H9 (cell line): ENCODE measurements at regions not wholly inside any gene's neighbourhood (a gene's known extent, or its start where the extent isn't known, plus 50 kb on each side); places are given as distances from the start of the nearest gene placed in this dataset.

Experiments used
- DNase-seq: peaks from one replicate; pipeline ENCODE4 v3.0.0-alpha.2; 2017
- H2AFZ ChIP-seq: one replicate; pipeline ENCODE4 v1.6.1; 2013; ENCODE audit warnings: mild to moderate bottlenecking, low read length, control low read depth, moderate library complexity
- H2AK5ac ChIP-seq: 2 replicates; pipeline ENCODE4 v1.6.1; 2013; ENCODE audit warnings: low read length, control low read depth, mixed read lengths; ENCODE audit not compliant: insufficient read length
- H2BK120ac ChIP-seq: one replicate; pipeline ENCODE4 v1.6.1; 2013; ENCODE audit warnings: low read depth, mild to moderate bottlenecking, low read length, control low read depth, inconsistent platforms; ENCODE audit not compliant: poor library complexity, severe bottlenecking
- H2BK12ac ChIP-seq: 2 replicates; pipeline ENCODE4 v1.6.1; 2013; ENCODE audit warnings: low read length, control low read depth, mixed read lengths, low read depth; ENCODE audit not compliant: insufficient read length
- H2BK15ac ChIP-seq: 2 replicates; pipeline ENCODE4 v1.6.1; 2013; ENCODE audit warnings: low read depth, low read length, control low read depth
- H2BK20ac ChIP-seq: one replicate; pipeline ENCODE4 v1.6.1; 2013; ENCODE audit warnings: low read depth, mild to moderate bottlenecking, low read length, control low read depth, inconsistent platforms; ENCODE audit not compliant: poor library complexity, severe bottlenecking
- H2BK5ac ChIP-seq: 2 replicates; pipeline ENCODE4 v1.6.1; 2013; ENCODE audit warnings: low read length, control low read depth, mixed read lengths; ENCODE audit not compliant: insufficient read length
- H3K14ac ChIP-seq: 2 replicates; pipeline ENCODE4 v1.6.1; 2013; ENCODE audit warnings: low read length, control low read depth; ENCODE audit not compliant: insufficient read depth
- H3K18ac ChIP-seq: 2 replicates; pipeline ENCODE4 v1.6.1; 2013; ENCODE audit warnings: low read depth, mild to moderate bottlenecking, mixed read lengths, low read length, control low read depth; ENCODE audit not compliant: insufficient read length
- H3K23ac ChIP-seq: 2 replicates; pipeline ENCODE4 v1.6.1; 2013; ENCODE audit warnings: low read length, control low read depth, mixed read lengths, low read depth; ENCODE audit not compliant: insufficient read length
- H3K23me2 ChIP-seq: 2 replicates; pipeline ENCODE4 v1.6.1; 2013; ENCODE audit warnings: low read depth, mild to moderate bottlenecking, mixed read lengths, low read length, control low read depth; ENCODE audit not compliant: insufficient read length, poor library complexity, severe bottlenecking
- H3K27ac ChIP-seq: 2 replicates; pipeline ENCODE4 v1.5.1; 2013; ENCODE audit warnings: low read length, control low read depth, mixed read lengths, low read depth; ENCODE audit not compliant: insufficient read length
- H3K27me3 ChIP-seq: 2 replicates; pipeline ENCODE4 v1.6.1; 2013; ENCODE audit warnings: low read length, control low read depth, inconsistent platforms; ENCODE audit not compliant: insufficient read depth
- H3K4ac ChIP-seq: 2 replicates; pipeline ENCODE4 v1.6.1; 2013; ENCODE audit warnings: low read depth, mild to moderate bottlenecking, control low read depth, inconsistent platforms, low read length, moderate library complexity
- H3K4me1 ChIP-seq: 2 replicates; pipeline ENCODE4 v1.6.1; 2013; ENCODE audit warnings: low read length, control low read depth, inconsistent platforms; ENCODE audit not compliant: insufficient read depth
- H3K4me2 ChIP-seq: 2 replicates; pipeline ENCODE4 v1.6.1; 2013; ENCODE audit warnings: low read length, control low read depth, mixed read lengths; ENCODE audit not compliant: insufficient read length, insufficient read depth
- H3K56ac ChIP-seq: 2 replicates; pipeline ENCODE4 v1.6.1; 2013; ENCODE audit warnings: low read depth, mild to moderate bottlenecking, mixed read lengths, low read length, control low read depth; ENCODE audit not compliant: insufficient read length
- H3K79me1 ChIP-seq: 2 replicates; pipeline ENCODE4 v1.6.1; 2013; ENCODE audit warnings: low read depth, mild to moderate bottlenecking, moderate library complexity, low read length, control low read depth, inconsistent platforms; ENCODE audit not compliant: insufficient read depth, poor library complexity, severe bottlenecking
- H3K79me2 ChIP-seq: 2 replicates; pipeline ENCODE4 v1.6.1; 2013; ENCODE audit warnings: low read length, control low read depth, inconsistent platforms; ENCODE audit not compliant: insufficient read depth
- H3K9ac ChIP-seq: 2 replicates; pipeline ENCODE4 v1.6.1; 2013; ENCODE audit warnings: low read length, control low read depth, mixed read lengths; ENCODE audit not compliant: insufficient read length; ENCODE audit errors: extremely low read depth
- H3K9me3 ChIP-seq: one replicate; pipeline ENCODE4 v1.6.1; 2013; ENCODE audit warnings: low read depth, low read length, inconsistent platforms; ENCODE audit not compliant: control insufficient read depth
- H3T11ph ChIP-seq: one replicate; pipeline ENCODE4 v1.6.1; 2013; ENCODE audit warnings: mild to moderate bottlenecking, low read length, control low read depth, inconsistent platforms
- H4K20me1 ChIP-seq: one replicate; pipeline ENCODE4 v1.6.1; 2013; ENCODE audit not compliant: control insufficient read depth, insufficient read length, insufficient read depth
- H4K5ac ChIP-seq: 2 replicates; pipeline ENCODE4 v1.6.1; 2013; ENCODE audit warnings: low read depth, mild to moderate bottlenecking, mixed read lengths, low read length, control low read depth; ENCODE audit not compliant: insufficient read length
- H4K8ac ChIP-seq: replicated peaks from 2 replicates; pipeline ENCODE4 v1.6.1; 2013; ENCODE audit warnings: low read length, control low read depth, mixed read lengths, low read depth; ENCODE audit not compliant: insufficient read length
- H4K91ac ChIP-seq: 2 replicates; pipeline ENCODE4 v1.6.1; 2013; ENCODE audit warnings: low read depth, mild to moderate bottlenecking, moderate library complexity, mixed read lengths, low read length, control low read depth; ENCODE audit not compliant: insufficient read length
- H3K27ac Mint-ChIP-seq, 3 experiments: 2 replicates in 2 of 3; 3 replicates in 1 of 3; pipeline ENCODE4 v1.8.0; 2020 to 2021; ENCODE audit warnings: mixed read lengths in 3 of 3, mild to moderate bottlenecking in 1 of 3, moderate library complexity in 1 of 3
- H3K27me3 Mint-ChIP-seq: 2 replicates; pipeline ENCODE4 v1.8.0; 2021; ENCODE audit warnings: low read depth, mild to moderate bottlenecking, moderate library complexity, mixed read lengths
- H3K36me3 Mint-ChIP-seq, 3 experiments: 2 replicates in 2 of 3; 3 replicates in 1 of 3; pipeline ENCODE4 v1.8.0; 2020 to 2021; ENCODE audit warnings: low read depth in 3 of 3, mixed read lengths in 3 of 3; ENCODE audit not compliant: insufficient read depth in 1 of 3
- H3K4me1 Mint-ChIP-seq, 2 experiments: 2 replicates each; pipeline ENCODE4 v1.8.0; 2020; ENCODE audit warnings: mixed read lengths in 2 of 2
- H3K4me3 Mint-ChIP-seq, 2 experiments: 2 replicates in 1 of 2; 3 replicates in 1 of 2; pipeline ENCODE4 v1.8.0; 2020 to 2021; ENCODE audit warnings: mild to moderate bottlenecking in 2 of 2, mixed read lengths in 2 of 2, moderate library complexity in 1 of 2
- H3K9me3 Mint-ChIP-seq, 2 experiments: 2 replicates in 1 of 2; 3 replicates in 1 of 2; pipeline ENCODE4 v1.8.0; 2020; ENCODE audit warnings: mild to moderate bottlenecking in 2 of 2, mixed read lengths in 2 of 2, moderate library complexity in 1 of 2
- CTCF ChIP-seq: fragments of 200-600 bp; sonication (generic); conservative IDR thresholded peaks from 3 replicates; pipeline ENCODE4 v1.8.0; 2021; ENCODE audit warnings: antibody characterized with exemption, mild to moderate bottlenecking
- WGBS: extraction: QIAGEN DNeasy Blood & Tissue Kit; methylation state at CpG from one replicate; pipeline ENCODE4 v1.1.7; 2013; ENCODE audit warnings: missing lambda C conversion rate, low lambda C conversion rate, mixed read lengths; ENCODE audit not compliant: insufficient read length; ENCODE audit errors: extremely low coverage; 5-methylcytosine and 5-hydroxymethylcytosine counted together

GRCh38 chr5:41661254-41661653, 150.9 kb upstream of the PLCXD3 start:
- H2AK5ac ChIP-seq = no peak overlapping the region
- H3K79me1 ChIP-seq = no peaks in the 10 kb centered on the region
- H4K91ac ChIP-seq = no peak overlapping the region
- no peak overlapping the region for H4K8ac ChIP-seq
- no peak overlapping the region for H2BK20ac ChIP-seq
- no peak overlapping the region for H3K4me2 ChIP-seq
- no peaks in the 10 kb centered on the region for H4K20me1 ChIP-seq
- TF ChIP-seq CTCF = no peak
- no peak for DNase-seq
- no peak overlapping the region for H2AFZ ChIP-seq
- no peaks in the 10 kb centered on the region for H3K23me2 ChIP-seq
- Mint-ChIP-seq H3K36me3 (no peaks in the 10 kb centered on the region), H3K9me3 (peaks cover 3 to 5% of the 10 kb centered on the region in 2 experiments; a peak in 3 of 5 replicates), H3K4me1 (no peaks in the 10 kb centered on the region), H3K4me3 (no peak overlapping the region), H3K27ac (no peak overlapping the region), H3K27me3 (no peaks in the 10 kb centered on the region)
- no peak overlapping the region for H2BK120ac ChIP-seq
- no peak overlapping the region for H2BK15ac ChIP-seq
- no peak overlapping the region for H3T11ph ChIP-seq
- H3K27ac ChIP-seq = no peak overlapping the region
- H2BK5ac ChIP-seq = no peak overlapping the region
- no peak overlapping the region for H2BK12ac ChIP-seq
- no peak overlapping the region for H3K56ac ChIP-seq
- H4K5ac ChIP-seq = no peak overlapping the region
- no peak overlapping the region for H3K18ac ChIP-seq
- H3K9me3 ChIP-seq = no peaks in the 10 kb centered on the region
- H3K14ac ChIP-seq = no peak overlapping the region
- no peaks in the 10 kb centered on the region for H3K27me3 ChIP-seq
- no peak overlapping the region for H3K4ac ChIP-seq
- no CpG with 5 or more reads among the region's 3 CpGs for WGBS
- no peaks in the 10 kb centered on the region for H3K4me1 ChIP-seq
- H3K9ac ChIP-seq = no peak overlapping the region
- no peaks in the 10 kb centered on the region for H3K79me2 ChIP-seq
- no peak overlapping the region for H3K23ac ChIP-seq
